Activated naive CD4-positive, alpha-beta T cell treated with anti-CD3 and anti-CD28 coated beads, Interleukin-2, amount 50 U/mL, for 72 hours (primary cell): ENCODE measurements at regions not wholly inside any gene's neighbourhood (a gene's known extent, or its start where the extent isn't known, plus 50 kb on each side); places are given as distances from the start of the nearest gene placed in this dataset.

ENCODE experiments used
- ATAC-seq, 2 donors: fragments of 150-1000 bp; cut with Tn5 transposase; 2 replicates each; pipeline ENCODE4 v1.10.0; 2021; ENCODE audit warnings: mild to moderate bottlenecking in 2 of 2, moderate library complexity in 2 of 2
- DNase-seq, 2 donors: peaks; one replicate each; pipeline ENCODE4 v3.0.0; 2021 to 2022; ENCODE audit warnings: low spot score in 2 of 2
- H3K27ac Mint-ChIP-seq, 2 donors: one replicate each; pipeline ENCODE4 v1.8.0; 2022; ENCODE audit warnings: mild to moderate bottlenecking in 2 of 2, mixed read lengths in 2 of 2
- H3K36me3 Mint-ChIP-seq, 2 donors: one replicate each; pipeline ENCODE4 v1.8.0; 2022; ENCODE audit warnings: mixed read lengths in 2 of 2
- H3K9me3 Mint-ChIP-seq, 2 donors: one replicate each; pipeline ENCODE4 v1.8.0; 2022; ENCODE audit warnings: mixed read lengths in 2 of 2

DNA sequence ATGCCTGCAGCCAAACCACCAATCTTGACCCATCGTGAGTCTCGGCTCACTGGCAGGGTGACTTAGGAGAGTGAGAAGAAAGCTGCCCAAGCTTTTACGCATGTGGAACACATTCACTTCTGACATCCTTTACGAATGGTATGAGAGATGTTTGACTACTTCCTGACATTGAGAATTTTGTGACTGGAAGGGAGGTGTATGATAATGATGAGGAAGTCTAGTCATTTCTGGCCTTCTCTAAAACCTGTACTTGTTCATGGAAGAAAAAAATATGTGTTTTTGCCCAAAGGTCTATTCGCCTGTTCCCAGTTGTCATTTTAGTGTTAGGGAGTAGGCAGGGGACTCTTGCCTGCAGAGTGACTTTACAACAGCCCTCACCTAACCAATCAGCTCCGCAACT, 227.2 kb upstream of the ATP2B1 start:
- DNase-seq (no peak), ATAC-seq (peak; percentile 72 to 89)
- peaks cover 0 to 19% of the 10 kb centered on the region in 2 donors for H3K36me3 Mint-ChIP-seq
- peak overlapping the region; percentile 48 to 54 for H3K27ac Mint-ChIP-seq
- H3K9me3 Mint-ChIP-seq, result peaks cover 0 to 16% of the 10 kb centered on the region in 2 donors

DNA sequence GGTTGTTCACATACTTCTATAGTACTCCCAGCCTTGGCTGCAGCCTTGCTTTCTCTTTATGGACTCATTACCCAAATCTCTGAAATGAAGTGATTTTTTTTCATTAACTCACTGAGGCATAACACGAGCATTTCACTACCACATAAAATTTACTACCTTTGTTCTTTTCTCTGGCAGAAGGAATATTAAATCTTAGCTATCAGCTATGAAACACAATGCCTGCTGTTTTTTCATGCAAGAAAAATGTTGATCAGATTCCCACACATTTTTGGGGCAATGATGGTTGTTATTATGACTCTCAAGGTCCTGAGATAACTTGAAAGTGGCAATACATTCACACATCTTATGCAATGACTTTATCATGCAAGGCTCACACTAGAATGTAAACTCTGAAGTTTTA, 225.3 kb upstream of the ATP2B1 start:
- DNase-seq (no peak), ATAC-seq (no peak)
- no peak overlapping the region for H3K27ac Mint-ChIP-seq

DNA sequence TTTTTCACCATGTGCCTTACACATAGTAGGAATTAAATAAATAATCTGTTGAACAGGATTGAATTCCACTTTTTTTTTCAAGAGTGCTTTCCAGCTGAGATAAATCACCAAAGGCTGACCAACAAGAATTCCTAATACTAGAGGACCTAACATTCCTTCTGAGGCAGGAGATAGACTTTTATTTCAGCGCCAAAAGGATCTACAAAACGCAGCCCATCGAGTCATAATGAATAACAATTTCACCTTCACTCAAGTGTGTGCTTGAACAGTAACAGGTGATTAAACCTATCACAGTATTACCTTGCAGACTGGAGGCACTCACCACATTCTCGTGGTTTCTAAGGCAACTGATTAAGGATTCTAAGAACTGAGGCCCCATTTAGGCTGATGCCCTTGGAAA, 224.3 kb upstream of the ATP2B1 start:
- peaks cover 0 to 10% of the 10 kb centered on the region in 2 donors for H3K9me3 Mint-ChIP-seq
- DNase-seq (no peak), ATAC-seq (peak in 1 of 2 donors; percentile 63)
- H3K27ac Mint-ChIP-seq, result no peak overlapping the region
- peaks cover 0 to 19% of the 10 kb centered on the region in 2 donors for H3K36me3 Mint-ChIP-seq

More for the DNA sequence above, 225.3 kb upstream of the ATP2B1 start:
- peaks cover 0 to 10% of the 10 kb centered on the region in 2 donors for H3K9me3 Mint-ChIP-seq
- peaks cover 0 to 19% of the 10 kb centered on the region in 2 donors for H3K36me3 Mint-ChIP-seq

DNA sequence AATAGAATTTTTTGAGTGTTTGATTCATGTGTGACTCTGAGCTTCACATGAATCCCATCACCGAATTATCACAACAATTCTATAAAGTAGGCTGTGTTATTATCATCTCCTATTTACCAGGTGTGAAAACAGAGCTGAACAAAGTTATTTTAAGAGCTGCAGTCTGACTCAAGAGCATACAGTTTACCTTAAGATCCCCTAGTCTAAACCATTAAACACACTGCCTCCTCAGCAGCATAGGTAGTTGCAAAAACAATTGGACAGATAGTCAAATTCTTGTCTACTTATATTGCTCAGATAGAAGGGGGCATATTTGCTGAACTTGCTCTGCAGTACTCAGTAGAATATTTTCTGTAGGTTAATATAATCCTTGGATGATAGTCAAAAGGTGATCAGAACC, 219.8 kb upstream of the ATP2B1 start:
- DNase-seq, result no peak
- no peak for ATAC-seq
- Mint-ChIP-seq H3K9me3 (no peaks in the 10 kb centered on the region), H3K36me3 (no peaks in the 10 kb centered on the region), H3K27ac (no peak overlapping the region)

DNA sequence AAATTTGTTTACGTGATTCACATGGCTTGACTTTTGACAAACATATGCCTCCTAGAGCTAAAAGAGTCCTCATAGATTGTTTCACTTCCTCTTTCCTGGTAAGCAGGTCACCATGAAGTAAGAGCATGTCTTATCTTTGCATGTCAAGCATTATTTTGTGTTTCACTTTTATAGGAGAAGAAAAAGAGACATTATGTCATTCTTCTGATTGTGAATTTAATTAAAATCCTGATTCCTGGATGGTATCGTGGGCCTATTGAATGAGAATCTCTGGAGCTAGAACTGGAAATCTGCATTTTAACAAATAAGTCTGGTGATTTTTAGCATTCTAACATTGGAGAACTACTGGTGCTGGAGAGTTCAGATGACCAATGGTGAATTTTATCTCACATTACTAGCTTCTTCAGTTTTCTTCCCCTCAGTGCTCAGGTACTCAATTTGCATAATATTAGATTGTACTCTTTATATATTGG, 218.6 kb upstream of the ATP2B1 start:
- H3K36me3 Mint-ChIP-seq, result no peaks in the 10 kb centered on the region
- H3K27ac Mint-ChIP-seq, result no peak overlapping the region
- no peaks in the 10 kb centered on the region for H3K9me3 Mint-ChIP-seq
- DNase-seq (no peak), ATAC-seq (no peak)

DNA sequence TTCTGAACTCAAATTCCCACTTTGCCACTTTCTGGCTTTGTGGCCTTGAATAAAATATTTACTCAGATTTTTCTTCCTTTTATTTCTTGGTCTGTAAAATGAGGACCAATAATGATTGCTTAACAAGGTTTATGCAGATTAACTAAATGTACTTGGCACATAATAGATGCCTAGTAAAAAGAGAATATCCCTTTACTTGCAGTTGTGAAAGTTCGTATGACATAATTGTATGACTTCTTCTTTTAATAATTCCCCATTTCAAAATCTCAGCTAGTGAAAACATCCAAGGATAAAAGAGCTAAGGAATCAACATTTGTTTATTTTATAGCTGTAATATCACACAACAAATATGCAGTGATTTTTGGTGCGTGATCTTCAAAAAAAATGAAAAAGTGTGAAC, 215.6 kb upstream of the ATP2B1 start:
- no peak for DNase-seq
- Mint-ChIP-seq H3K9me3 (no peaks in the 10 kb centered on the region), H3K27ac (no peak overlapping the region), H3K36me3 (no peaks in the 10 kb centered on the region)
- no peak for ATAC-seq

DNA sequence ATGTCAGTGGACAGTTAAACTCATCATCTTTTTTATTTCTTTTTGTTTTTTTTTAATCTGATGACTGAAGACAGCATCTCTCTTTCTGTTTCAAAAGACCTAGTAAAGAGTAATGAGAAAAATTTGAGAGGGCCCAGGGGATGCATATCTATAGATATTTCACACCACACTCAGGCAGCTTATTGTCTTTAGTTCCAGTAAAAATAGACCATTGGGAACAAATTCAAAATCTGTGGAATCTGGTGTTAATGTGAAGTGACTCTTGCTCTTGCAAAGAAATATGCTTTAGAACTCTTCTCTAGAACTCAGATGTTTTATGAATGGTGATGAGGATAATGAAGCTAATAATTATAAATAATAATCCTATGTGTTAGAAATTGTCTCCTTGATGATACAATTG, 214.5 kb upstream of the ATP2B1 start:
- H3K9me3 Mint-ChIP-seq, result no peaks in the 10 kb centered on the region
- ATAC-seq, result no peak
- no peaks in the 10 kb centered on the region for H3K36me3 Mint-ChIP-seq

DNA sequence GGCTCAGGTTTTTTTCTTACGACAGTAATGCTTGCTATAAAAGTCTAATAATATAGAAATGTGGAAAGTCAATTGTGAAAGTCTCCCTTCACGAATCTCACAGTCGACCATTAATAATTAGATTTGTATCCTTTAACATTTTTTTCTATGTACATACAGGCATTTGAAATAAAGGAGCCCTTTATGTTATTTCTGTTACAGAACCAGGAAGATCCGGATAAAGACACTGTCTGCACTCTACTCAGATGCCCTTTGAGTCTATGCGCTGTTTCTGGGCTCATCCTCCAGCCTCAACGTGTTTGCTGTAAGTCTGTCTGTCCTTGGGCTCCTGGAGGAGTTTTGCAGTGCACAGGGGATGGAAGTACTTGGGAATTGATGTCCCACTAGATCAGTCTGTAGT, 212.2 kb upstream of the ATP2B1 start:
- Mint-ChIP-seq H3K36me3 (no peaks in the 10 kb centered on the region), H3K27ac (no peak overlapping the region), H3K9me3 (no peaks in the 10 kb centered on the region)
- DNase-seq, result no peak
- ATAC-seq, result no peak

More for the DNA sequence above, 214.5 kb upstream of the ATP2B1 start:
- DNase-seq, result no peak
- no peak overlapping the region for H3K27ac Mint-ChIP-seq

DNA sequence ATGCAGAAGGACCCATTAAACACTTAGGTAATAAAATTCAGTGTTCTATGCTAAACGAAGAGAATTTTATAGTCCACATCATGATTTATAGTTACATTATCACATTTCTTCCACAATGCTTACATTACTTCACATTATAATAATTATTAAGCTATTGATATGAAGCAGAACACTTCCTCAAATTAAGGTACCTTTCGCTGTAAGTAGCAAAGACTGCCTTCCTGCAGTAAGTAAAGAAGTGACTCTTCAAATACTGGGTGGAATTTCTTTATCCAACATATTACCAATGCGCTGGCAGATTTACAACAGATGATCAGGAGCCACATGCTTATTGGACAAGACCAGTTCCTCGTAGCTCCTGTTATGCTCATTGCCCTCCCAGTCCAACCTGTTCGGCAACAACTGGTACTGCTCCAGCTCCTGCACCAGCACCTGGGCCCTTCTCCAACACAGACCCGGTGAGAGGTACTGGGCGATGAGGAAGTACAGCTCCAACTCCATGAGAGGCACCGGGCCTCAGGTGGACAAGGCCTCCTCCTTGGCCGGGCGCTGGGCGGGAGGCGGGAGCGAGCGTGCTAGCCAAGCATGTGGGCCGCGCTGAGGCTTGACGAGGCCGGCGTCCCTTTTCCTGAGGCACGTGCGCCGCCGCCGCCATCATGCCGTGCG, 210.7 kb upstream of the ATP2B1 start:
- Mint-ChIP-seq H3K36me3 (no peaks in the 10 kb centered on the region), H3K27ac (no peak overlapping the region), H3K9me3 (no peaks in the 10 kb centered on the region)
- no peak for DNase-seq
- ATAC-seq, result no peak

DNA sequence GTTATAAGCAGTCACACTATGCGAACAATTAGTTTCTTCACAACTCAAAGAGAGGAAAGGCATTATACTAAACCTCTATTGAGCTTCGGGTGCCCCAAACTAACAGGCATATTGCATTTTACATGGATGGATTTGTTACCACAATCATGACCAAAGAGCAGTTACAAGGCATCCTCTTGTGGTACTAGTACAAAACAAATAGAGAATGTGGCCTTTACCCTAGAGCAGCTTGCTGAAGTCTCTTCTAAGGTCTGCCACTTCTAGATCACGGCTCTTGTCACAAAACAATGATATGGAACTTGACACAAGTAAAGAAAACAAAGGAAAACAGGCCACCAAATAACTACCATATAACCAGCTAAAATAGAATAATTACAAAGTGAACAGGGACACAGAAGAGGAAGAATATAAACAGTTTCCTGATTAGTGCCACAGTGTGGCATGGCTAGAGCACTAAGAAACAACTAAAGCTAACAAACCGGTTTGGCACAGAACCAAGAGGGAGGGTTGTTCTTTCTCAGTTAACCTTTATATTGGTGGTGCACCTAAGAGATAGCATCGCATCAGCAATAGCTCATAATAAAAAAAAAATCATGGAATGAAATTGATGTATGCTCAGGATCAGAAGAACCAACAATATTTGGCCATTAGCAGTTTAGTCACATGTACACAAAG, 209.7 kb upstream of the ATP2B1 start:
- H3K36me3 Mint-ChIP-seq, result no peaks in the 10 kb centered on the region
- no peak overlapping the region for H3K27ac Mint-ChIP-seq
- ATAC-seq (no peak), DNase-seq (no peak)
- H3K9me3 Mint-ChIP-seq, result no peaks in the 10 kb centered on the region

DNA sequence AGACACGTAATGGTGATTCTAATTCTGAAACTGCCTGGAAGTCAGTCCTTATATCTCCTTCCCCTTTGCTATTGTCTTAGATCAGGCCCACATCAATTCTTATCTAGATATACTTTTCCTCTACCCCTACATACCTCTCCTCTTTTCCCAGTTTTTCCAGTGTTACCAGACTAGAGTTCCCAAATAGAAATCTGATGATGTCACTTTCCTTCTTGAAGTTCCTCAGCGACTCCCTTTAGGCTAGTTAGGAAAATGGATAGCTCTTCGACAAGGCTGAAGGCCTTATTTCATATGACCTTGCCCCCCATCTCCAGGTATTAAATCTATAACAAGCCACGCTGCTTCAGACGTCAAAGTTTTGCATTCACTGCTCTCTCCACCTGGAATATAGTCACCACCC, 201.1 kb upstream of the ATP2B1 start:
- DNase-seq (no peak), ATAC-seq (no peak)
- peaks cover 0 to 11% of the 10 kb centered on the region in 2 donors for H3K9me3 Mint-ChIP-seq
- no peak overlapping the region for H3K27ac Mint-ChIP-seq
- H3K36me3 Mint-ChIP-seq, result peaks cover 0 to 6% of the 10 kb centered on the region in 2 donors

DNA sequence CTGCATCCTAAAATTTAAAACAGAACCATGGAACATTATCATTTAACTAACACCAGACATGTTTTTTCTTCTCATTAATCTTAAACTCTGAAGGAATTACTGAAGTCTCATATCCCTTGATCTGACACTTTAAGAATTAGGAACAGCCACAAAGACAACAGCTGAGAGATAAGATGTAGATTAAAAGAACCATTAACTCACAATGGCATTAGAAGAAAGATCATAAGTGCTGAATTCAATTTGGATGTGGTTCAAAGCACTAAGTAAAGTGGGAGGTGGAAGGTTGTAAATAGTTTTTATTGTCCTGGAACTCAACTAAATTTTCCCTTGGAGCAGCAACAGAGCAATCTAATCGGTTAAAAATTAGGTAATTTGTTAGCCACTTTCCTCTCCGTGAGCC, 199.0 kb upstream of the ATP2B1 start:
- no peak for ATAC-seq
- Mint-ChIP-seq H3K9me3 (peaks cover 0 to 8% of the 10 kb centered on the region in 2 donors), H3K36me3 (peaks cover 0 to 2% of the 10 kb centered on the region in 2 donors), H3K27ac (no peak overlapping the region)
- no peak for DNase-seq

DNA sequence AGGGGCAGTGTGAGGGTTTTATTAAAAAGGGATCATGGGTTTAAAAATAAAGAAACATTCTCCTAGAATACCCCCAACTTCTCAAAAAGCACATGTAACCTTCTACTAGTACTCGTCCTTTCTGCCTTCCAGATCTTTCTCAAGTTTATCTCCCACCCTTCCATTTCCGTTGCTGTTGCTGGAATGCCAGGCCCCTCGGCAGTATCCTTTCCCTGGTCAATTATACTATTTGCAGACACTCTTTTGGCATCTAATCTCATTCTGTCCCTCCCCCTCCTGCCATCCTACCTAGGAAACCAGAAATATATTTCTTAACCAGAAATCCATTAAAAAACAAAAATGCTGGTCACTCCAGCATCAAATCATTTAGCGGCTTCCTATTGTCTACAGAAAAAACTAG, 198.2 kb upstream of the ATP2B1 start:
- peaks cover 0 to 5% of the 10 kb centered on the region in 2 donors for H3K9me3 Mint-ChIP-seq
- H3K27ac Mint-ChIP-seq, result no peak overlapping the region
- ATAC-seq (no peak), DNase-seq (no peak)
- H3K36me3 Mint-ChIP-seq, result no peaks in the 10 kb centered on the region

DNA sequence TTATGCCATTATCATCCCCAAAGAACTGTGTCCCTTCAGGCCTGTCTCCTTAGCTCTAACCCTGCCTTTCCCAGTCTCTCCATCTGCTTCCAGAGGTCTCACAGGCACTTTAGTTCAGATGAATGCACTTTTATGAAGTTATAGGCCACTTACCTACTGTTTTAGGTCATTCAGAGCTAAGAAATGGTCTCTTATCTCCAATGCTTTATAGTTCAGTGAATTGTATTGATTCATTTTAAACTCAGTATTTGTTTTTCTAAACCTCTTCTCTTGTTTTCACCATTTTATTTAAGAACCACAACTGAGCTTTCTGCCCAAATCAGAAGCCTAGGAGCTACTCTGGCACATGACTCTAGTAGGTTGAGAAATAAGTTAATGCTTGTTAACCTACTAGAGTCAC, 197.5 kb upstream of the ATP2B1 start:
- Mint-ChIP-seq H3K36me3 (no peaks in the 10 kb centered on the region), H3K27ac (no peak overlapping the region), H3K9me3 (peaks cover 0 to 5% of the 10 kb centered on the region in 2 donors)
- ATAC-seq, result no peak
- DNase-seq, result no peak

DNA sequence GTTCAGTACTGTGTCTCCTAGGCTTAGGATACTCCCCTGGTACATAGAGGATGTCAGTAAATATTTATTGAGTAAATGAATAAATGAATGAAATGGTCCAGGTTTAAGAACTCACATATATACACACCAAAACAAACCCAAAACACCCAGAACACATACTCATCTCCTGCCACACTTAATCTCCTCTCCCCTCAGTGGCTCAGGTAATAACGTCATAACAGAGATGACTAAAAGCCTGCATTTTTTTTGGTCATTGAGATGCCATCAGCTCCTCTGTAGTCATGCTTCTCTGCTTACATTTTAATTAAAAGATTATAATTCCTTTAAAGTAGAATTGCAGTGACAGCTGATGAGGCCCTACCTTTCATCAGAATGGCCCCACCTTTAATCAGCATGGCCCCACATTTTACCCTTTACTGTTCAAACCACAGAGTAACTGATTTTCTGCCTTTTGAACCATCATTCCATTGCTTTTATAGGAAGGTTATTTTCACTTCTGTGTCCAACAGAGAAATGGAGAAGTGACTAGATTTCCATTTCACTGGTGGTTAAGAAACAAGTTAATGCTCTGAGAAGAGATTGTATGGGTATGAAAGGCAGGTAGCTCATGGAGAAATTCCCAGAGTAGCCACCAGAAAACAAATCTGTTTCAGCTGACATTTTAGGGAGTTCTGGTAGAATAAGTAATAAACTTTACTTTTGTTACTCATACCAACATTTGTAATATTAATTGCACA, 193.4 kb upstream of the ATP2B1 start:
- Mint-ChIP-seq H3K36me3 (no peaks in the 10 kb centered on the region), H3K27ac (no peak overlapping the region), H3K9me3 (no peaks in the 10 kb centered on the region)
- DNase-seq (no peak), ATAC-seq (peak in 1 of 2 donors; percentile 37)

DNA sequence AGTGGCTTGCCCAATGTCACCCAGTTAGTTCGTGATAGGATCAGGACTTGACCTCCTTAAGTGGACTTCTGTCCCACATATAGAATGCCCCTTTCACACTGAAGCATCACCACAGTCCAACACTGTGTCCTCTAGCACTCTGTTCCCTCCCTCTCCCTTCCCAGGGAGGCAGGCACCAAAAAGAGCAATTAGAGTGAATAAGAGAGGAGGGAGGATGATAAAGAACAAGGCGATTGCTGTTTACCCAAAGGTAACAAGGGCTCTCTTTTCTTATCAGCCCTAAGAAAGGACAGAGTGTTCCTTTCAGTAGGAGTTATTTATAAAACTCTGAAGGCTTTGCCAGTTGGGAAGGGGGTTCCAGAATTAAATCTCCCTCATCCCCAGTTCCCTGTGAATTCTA, 192.7 kb upstream of the ATP2B1 start:
- no peaks in the 10 kb centered on the region for H3K36me3 Mint-ChIP-seq
- no peak overlapping the region for H3K27ac Mint-ChIP-seq
- DNase-seq, result no peak
- no peaks in the 10 kb centered on the region for H3K9me3 Mint-ChIP-seq
- ATAC-seq, result no peak

DNA sequence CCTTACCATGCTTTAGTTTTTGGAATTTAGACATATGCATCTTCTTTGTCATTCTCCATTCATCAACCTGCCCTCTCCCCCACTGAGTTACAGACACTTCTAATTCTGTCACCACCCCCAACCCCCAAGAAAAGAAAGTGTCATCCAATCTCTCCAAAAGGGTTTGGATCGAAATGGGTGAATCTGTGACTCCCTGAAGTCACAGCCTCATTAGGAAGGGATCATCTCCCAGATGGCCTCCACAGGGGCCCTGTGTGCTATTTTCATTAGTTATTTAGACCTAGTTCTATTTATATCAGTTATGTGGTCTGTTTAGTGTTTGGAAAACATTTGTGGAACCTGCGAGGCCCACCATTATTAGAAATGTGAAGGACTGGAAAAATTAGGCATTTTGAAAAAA, 191.0 kb upstream of the ATP2B1 start:
- no peak for DNase-seq
- Mint-ChIP-seq H3K27ac (no peak overlapping the region), H3K9me3 (no peaks in the 10 kb centered on the region), H3K36me3 (no peaks in the 10 kb centered on the region)
- ATAC-seq, result no peak
